Nucleus accumbens (tissue), 56 donors: ENCODE measurements at regions not wholly inside any gene's neighbourhood (a gene's known extent, or its start where the extent isn't known, plus 50 kb on each side); places are given as distances from the start of the nearest gene placed in this dataset.
A peak's percentile ranks its signal among the peaks of the same experiment; 100 is the strongest.
"Not testable (repeated sequence)": the region's sequence is repeated elsewhere in the genome, so short reads cannot be mapped to it uniquely, and the experiment has no call there.

Experiments
- DNase-seq, 56 donors: peaks; one replicate each; lab custom pipeline; 2025; lab: John Stamatoyannopoulos, UW

DNA sequence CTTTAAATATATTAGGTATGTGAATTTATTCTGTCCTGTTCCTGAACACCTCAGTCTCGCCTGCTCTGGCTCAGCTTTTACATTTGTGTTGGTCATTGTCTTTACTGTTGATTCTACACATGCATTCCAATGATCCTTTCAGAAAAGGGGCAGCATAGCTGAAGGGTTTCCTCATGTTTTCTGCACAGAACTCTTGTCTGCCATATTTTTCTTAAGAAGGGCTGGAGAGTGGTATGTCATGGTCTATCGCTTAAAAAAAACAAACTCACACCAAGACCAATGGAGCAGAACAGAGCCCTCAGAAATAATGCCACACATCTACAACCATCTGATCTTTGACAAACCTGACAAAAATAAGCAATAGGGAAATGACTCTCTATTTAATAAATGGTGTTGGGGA, 215.8 kb upstream of the HSFY2 start:
- DNase-seq: no peak

DNA sequence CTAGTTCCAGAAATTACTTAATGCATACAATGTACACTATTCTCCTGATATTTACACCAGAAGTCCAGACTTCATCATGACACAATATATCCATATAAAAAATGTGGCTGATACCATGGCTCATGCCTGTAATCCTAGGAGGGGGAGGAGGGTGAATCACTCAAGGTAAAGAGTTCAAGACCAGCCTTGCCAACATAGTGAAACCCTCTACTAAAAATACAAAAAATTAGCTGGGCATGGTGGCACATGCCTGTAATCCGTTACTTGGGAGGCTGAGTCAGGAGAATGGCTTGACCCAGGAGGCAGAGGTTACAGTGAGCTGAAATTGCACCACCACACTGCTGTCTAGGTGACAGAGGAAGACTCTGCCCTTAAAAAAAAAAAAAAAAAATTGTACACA, 192.5 kb upstream of the HSFY2 start:
- no peak for DNase-seq

DNA sequence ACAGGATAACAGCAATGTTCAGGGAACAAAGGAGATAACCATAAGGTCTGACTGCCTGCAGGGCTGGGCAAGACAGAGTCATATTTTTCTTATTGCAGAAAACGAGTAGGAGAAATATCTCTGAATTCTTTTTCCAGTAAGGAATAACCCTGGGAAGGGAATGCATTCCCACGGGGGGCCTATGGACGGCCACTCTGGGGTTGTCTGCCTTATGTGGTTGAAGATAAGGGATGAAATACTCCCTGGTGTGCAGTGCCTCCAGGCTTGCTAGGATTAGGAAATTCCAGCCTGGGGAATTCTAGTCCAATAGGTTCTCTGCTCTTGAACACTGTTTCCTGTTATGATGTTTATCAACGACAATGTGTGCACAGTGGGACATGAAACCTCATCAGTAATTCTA, 185.3 kb upstream of the HSFY2 start:
- DNase-seq: no peak

DNA sequence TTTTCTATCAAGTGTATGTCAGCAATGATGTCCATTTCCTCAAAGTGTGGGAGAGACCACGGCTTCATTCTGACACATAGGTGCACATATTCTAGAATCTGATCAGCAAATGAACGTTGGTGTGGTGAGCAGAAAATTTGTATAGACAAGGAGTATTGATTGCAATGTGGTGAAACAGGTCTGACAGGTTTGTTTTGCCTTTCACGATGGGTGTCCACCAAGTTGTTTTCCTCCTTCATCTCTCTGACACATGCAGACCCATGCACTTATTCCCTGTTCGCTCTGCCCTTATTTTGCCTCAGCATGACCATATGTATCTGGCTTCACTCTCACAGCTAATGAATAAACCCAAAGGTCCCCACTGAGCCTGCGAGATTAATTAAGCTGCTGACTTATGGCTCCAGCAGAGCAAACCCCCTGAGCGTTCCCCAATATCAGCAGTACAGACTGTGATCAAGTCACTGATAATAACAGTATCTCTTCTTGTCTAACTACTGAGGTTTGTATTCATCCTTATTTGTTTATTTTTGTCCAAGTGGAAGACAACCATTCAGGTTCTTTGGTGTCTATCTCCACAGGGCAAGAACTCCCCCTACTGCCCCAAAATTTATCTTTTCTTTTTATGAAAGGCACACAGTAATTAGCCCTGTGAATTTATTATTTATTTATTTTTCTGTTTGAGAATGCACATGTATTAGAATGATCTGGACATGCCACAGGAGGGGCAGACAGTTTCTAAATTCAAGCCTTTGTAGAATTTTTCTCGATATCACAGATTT, 178.3 kb upstream of the HSFY2 start:
- DNase-seq: no peak

DNA sequence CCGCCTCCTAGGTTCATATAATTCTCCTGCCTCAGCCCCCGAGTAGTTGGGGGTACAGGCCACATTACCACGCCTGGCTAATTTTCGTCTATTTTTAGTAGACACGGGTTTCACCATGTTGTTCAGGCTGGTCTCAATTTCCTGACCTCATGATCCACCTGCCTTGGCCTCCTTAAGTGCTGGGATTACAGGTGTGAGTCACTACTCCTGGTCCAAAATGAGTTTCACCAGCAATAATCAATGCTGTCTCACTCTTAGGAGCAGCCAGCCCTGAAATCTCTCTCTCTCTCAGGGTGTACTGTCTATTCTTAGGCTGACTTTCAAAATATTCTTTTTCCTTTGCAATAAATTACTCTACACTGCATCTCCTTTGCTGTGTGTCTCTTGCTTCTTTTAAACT, 177.5 kb upstream of the HSFY2 start:
- no peak for DNase-seq

DNA sequence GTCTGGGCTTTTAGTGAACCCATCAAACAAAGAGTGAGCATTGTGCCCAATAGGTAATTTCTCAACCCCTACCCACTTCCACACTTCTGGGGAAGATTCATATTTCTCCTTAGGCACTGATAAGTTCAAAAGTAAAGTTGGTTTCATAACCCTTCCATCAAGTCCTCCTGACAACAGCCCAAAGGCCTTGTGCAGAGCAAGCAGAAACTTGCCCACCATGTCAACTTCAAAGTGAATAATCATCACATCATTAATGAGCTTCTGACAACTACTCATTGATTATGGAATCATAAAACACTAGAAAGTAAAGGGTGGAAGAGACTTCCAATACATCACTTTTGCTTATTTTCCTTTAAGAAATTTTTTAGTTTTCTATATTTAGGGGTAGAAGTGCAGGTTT, 163.3 kb upstream of the HSFY2 start:
- DNase-seq: no peak

DNA sequence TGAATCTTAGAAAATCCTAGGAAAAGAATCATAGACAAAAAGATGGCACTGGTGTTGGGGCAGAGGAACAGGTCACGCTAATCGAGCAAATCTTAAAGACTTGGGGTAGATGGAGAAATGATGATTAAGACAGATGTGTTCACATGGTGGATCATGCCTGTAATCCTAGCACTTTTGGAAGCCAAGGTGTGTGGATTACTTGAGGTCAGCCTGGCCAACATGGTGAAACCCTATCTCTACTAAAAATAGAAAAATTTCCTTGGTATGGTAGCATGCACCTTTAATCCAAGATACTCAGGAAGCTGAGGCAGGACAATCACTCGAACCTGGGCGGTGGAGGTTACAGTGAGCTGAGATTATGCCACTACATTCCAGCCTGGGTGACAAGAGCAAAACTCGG, 145.7 kb upstream of the HSFY2 start:
- no peak for DNase-seq

DNA sequence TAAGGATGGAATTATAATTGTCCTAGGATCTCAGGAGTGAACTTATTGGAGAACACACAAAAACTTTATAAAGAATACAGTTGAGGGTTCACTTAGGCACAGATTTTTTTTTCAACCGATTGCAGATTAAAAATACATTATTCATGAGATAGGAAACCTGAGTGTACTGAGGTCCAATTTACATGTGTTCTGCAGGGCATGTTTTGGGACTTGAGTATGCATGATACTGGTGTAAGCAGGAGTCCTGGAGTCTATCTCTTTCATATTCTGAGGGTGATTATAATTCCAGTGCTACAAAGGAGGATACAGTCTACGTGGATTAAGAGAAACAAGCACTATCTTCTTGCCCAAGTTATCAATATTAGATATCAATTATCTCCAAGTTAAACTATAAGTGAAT, 139.3 kb upstream of the HSFY2 start:
- no peak for DNase-seq

DNA sequence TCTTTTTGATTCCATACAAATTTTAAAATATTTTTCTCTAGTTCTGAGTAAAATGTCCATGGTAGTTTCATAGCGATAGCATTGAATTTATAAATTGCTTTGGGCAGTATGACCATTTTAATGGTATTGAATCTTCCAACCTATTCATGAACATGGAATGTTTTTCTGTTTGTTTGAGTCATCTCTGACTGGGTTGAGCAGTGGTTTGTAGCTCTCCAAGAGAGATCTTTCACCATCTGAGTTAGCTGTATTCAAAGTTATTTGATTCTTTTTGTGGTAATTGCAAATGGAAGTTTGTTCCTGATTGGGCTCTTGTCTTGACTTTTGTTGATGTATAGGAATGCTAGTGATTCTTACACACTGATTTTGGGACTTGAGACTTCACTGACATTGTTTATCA, 136.3 kb upstream of the HSFY2 start:
- no peak for DNase-seq

DNA sequence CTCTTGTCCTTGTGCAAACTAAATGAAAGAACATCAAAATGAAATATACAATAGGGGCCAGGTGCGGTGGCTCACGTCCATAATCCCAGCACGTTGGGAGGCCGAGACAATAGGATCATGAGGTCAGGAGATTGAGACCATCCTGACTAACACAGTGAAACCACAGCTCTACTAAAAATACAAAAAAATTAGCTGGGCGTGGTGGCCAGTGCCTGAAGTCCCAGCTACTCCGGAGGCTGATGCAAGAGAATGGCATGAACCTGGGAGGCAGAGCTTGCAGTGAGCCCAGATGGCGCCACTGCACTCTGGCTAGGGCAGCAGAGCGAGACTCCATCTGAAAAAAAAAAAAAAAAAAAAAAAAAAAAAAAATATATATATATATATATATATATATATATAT, 132.7 kb upstream of the HSFY2 start:
- not testable (repeated sequence) for DNase-seq

DNA sequence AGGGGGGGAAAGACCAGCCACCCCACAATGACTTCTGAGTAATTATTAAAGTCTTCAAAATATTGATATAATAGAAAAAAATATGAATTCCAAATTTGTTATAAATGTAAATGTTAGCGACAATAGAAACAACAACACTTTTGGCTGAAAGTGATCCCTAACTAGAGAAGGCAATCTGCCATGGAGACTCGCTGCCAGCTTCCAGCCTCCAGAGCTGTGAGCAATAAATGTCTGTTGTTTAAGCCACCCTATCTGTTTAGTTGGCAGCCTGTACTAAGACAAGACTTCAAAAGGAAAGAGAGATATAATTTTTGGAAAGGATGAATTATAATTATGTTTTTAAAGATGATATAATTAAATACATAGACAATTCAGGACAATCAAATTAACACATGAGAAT, 130.8 kb upstream of the HSFY2 start:
- peak in 1 of 56 donors; percentile 0 for DNase-seq

DNA sequence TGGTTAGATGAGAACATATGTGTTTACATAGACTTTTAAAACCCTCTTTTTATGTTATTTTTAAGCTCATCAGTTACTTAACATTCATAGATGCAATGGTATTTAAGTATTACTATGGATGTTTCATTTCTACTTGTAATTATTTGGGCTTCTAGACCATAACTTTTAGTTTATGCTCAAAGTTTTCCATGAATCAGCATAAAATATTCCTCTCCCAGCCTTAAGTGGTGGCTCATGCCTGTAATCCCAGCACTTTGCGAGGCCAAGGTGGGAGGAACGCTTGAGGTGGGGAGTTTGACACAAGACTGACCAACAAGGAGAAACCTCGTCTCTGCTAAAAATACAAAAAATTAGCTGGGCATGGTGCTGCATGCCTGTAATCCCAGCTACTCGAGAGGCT, 118.5 kb upstream of the HSFY2 start:
- DNase-seq: no peak

DNA sequence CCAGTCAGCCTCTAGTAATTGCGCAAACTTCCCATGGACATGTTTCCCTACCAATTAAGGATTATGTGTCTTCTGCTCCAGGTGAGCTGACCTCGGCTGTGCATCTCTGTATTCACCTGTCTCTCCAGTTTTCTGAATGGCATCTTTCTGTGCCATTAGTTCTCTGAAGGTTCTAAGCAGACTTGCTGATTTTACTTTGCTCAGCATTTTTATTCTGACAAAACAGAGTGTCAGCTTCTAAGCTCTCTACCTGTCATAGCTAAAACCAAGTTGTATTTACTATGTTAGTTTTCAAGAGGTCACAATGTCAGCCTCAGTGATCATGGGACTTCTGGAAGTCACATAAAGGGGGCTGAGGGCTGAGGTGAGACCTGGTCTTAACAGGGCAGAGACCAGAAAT, 116.0 kb upstream of the HSFY2 start:
- DNase-seq: no peak

DNA sequence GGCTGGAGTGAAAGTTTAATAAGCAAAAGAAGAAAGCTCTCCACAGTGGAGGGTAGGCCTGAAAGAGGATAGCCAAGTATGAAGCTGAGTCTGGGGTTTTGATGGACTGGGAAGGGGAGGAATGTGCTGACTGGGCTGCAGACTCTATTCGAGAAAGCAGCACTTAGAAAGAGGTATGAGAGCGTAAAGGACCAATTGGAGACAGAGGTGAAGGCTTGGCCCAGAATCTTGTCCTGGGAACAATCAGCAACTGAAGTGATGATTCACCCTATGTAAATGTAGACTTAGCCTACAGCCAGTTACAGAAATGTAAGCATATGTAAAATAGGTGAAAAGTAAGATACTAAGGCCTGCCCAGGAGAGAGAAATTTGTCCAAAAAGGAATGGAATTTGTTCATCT, 111.2 kb upstream of the HSFY2 start:
- DNase-seq: no peak

DNA sequence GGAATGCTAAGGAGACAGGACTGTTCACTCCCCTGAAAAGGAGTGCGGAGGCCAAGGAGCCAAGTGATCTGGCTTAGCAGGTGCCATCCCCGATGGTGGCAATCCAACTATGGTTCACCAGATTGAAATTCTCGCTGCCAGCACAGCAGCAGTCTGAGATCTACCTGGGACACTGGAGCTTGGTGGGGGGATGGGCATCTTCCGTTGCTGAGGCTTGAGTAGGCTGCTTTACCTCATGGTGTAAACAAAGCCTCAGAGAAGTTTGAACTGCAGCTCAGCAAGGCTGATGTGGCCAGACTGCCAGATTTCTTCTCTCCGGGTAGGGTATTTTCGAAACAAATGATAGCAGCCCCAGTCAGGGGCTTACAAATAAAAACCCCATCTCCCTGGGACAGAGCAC, 95.6 kb upstream of the HSFY2 start:
- not testable (repeated sequence) for DNase-seq

DNA sequence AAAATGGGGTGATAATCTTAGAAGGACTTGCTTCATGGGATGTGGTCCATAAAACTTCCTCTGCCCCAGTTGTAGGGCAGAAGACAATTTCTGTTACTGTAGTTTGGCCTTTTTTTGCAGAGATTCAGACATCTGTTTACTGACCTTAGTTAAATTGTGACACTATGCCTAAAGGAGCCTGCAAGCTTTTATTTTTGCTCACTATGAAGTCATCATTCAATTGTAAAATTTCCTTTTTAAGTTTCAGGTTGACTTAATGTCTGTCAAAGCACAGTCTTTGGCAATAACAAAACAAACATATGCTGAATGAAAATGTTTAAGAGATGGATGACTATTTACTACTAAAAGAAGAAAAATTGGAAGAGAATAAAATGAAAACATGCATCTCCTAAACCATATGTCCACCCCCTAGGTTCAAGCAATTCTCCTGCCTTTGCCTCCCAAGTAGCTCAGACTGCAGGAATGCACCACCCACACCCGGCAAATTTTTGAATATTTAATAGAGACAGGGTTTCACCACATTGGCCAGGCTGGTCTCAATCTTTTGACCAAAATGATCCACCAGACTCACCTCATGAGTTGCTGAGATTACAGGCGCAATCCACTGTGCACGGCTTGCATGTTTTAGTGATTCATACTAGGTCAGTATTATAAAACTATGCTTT, 93.5 kb upstream of the HSFY2 start:
- not testable (repeated sequence) for DNase-seq

DNA sequence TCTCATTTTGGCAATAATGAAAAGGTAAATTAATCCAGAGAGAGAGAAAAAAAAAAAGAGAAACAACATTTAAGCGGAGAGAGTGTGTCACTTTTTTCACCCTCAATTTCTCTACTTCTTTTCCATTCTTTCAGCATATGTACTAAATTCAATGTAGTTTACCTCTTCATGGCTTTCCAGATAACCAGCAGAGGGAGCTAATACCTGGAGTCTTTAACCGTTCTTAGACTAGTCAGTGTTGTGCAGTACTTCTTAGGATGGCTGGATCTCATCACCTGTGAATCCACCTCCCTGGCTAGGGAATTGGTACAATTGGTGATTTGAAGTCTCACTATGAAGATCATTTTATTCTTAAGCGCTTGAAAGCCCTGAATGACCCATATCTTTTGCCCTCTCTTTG, 87.3 kb upstream of the HSFY2 start:
- not testable (repeated sequence) for DNase-seq

DNA sequence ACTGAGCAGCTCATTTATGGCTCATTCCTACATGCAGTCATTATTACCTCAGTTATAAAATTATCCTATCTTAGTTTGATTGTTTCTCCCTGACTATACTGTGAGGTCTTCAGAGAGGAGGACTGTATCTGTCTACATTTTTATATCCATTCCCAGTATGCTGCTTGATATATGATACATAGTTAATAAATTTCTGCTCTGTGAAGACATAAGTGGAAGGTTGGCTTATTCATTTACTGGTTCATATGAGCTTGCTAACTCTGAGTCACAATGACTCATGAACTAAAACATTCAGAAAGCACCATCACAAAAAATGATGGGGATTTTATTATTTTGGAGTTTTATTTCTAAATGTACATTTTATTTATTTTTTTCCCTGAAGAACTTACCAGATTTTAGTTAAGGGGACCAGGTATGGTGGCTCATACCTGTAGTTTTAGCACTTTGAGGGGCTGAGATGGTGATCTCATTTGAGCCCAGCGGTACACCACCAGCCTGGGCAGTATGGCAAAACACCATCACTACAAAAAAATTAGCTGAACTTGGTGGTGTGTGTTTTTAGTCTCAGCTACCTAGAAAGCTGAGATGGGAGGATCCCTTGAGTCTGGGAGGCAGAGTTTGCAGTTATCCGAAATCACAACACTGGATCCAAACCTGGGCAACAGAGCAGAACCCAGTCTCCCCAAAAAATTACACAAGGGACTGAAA, 85.1 kb upstream of the HSFY2 start:
- DNase-seq: not testable (repeated sequence)

DNA sequence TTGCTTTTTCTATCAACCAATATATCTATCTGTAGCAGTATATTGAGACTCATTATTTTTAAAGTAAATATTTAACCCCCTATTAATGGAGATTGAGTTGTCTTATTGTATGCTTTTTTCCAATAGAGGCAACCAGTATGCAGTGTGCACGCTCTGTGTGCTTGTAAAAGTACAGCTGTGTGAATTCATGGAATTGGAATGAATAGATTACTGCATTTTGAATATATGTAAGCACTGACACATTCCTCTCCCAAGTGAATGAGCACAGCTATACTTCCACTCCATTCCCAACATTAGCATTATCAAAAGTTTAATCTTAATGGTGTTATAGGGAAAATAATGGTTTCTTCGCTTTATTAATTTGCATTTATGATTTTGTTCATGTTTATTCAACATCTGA, 81.6 kb upstream of the HSFY2 start:
- DNase-seq: not testable (repeated sequence)

DNA sequence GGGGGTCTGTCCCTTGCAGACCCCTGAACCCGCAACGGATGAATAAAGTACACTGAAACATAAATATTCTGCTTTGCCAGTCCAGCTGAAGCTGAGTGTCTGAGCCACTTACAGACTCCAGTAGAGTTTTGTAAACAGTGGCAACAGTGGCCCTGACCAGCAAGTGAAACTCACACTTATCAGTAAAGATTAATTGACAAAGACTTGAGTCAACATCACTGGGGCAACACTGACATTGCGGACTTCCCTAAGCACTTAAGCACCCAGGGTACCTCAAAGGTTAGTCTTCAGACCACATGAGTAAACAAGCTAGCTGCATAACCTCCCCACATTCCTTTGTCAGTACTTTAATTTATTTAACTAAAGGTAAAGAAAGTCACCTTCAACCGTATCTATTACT, 79.8 kb upstream of the HSFY2 start:
- DNase-seq: not testable (repeated sequence)

DNA sequence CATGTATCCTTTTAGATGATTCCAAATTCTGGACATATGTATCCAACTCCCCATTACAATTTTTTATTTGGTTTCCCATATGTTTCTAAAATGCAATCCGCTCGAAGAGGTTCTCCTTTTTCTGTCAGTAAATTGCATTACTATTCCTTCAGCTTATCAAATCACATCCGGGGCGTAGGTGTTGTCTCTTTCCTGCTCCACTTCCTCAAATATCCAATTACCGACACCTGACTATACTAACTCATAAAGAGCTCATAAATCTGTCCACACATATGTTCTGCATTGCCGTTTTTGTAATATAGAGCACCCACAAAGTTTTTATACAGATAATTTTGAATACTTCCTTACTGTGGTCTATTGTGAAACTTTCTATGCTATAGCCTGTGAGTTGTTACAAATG, 63.1 kb upstream of the HSFY2 start:
- not testable (repeated sequence) for DNase-seq
